ELR (cell line): ENCODE measurements at regions not wholly inside any gene's neighbourhood (a gene's known extent, or its start where the extent isn't known, plus 50 kb on each side); places are given as distances from the start of the nearest gene placed in this dataset.

Source experiments
- DNase-seq: peaks from one replicate; pipeline ENCODE4 v3.0.0-alpha.2; 2015; ENCODE audit warnings: low read depth

- DNase-seq: no peak
Observed at GRCh38 chr20:39105551-39105950, 143.4 kb downstream of the DHX35 start.

- peak; percentile 41 for DNase-seq
Observed at GRCh38 chr20:39103732-39104131, 141.6 kb downstream of the DHX35 start.

GRCh38 chr20:39103305-39103704, 141.2 kb downstream of the DHX35 start:
- no peak for DNase-seq

GRCh38 chr20:39101895-39102294, 139.8 kb downstream of the DHX35 start:
- no peak for DNase-seq

DNA sequence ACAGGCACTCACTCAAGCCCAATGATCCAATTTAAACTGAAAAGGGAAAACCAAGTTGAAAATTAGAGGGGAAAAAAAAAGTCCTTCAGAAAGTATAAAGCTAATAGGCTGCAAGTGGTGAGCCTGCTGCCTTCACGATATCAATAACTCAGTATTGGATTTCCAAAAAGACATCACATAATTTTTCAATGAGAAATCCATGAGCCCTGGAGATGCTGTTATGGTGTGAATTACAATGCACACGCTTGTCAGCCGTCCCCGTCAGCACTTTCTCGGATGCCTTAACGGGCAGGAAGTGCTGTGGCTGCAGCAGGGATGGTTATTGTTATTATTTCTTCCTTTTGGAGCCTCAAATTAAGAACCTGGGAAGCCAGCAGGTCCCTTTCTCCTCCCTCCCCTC, 138.5 kb downstream of the DHX35 start:
- no peak for DNase-seq

DNA sequence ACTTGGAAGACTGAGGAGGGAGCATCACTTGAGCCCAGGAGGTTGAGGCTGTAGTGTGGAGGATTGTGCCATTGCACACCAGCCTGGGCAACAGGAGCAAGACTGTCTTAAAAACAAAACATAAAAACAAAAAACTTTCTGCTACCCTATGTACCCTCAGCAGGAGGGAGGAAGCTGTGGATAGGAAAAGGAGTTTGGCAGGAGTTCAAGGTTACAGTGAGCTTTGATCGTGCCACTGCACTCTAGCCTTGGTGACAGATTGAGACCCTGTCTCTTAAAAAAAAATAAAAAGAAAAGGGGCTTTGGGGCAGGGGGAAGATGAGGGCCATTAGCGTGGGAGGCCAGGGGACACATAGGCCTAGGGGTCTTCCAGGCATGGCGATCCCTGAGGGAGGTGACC, 135.7 kb downstream of the DHX35 start:
- no peak for DNase-seq

GRCh38 chr20:39095870-39096269, 133.7 kb downstream of the DHX35 start:
- DNase-seq: no peak

- DNase-seq: no peak
Observed at GRCh38 chr20:39094391-39094790, 132.2 kb downstream of the DHX35 start.

GRCh38 chr20:39092733-39093410, 130.7 kb downstream of the DHX35 start:
- DNase-seq: no peak

GRCh38 chr20:39090906-39091305, 128.8 kb downstream of the DHX35 start:
- DNase-seq: no peak

- DNase-seq: no peak
Observed at GRCh38 chr20:39089797-39090196, 127.7 kb downstream of the DHX35 start.
